NCI-H2029 treated with DMSO at 0.1 percent for 48 hours (cell line): ENCODE measurements at regions not wholly inside any gene's neighbourhood (a gene's known extent, or its start where the extent isn't known, plus 50 kb on each side); places are given as distances from the start of the nearest gene placed in this dataset.
A peak's percentile ranks its signal among the peaks of the same experiment; 100 is the strongest.
"Not testable (repeated sequence)": the region's sequence is repeated elsewhere in the genome, so short reads cannot be mapped to it uniquely, and the experiment has no call there.

ENCODE experiments used
- DNase-seq: peaks from one replicate; lab custom pipeline; 2025; lab: John Stamatoyannopoulos, UW

DNA sequence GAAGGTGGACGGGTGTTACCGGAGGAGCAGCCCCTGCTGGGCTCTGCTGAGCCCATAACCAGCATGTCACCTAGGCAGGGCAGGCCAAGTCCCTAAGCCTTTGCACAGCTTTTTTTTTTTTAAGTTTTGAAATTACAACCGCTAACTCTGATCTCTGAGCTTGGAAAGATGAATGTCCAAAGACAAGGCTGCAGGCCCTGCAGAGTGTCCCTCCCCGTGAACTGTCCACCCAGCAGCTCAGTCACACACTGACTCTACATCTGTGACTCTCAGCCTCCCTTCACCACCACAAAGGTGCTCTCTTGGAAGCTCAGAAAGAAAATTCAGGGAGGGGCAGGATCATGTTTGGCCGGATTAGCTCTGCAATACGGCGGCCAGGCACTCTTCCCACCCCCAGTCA, 119.0 kb upstream of the PPP1R26 start:
- no peak for DNase-seq

DNA sequence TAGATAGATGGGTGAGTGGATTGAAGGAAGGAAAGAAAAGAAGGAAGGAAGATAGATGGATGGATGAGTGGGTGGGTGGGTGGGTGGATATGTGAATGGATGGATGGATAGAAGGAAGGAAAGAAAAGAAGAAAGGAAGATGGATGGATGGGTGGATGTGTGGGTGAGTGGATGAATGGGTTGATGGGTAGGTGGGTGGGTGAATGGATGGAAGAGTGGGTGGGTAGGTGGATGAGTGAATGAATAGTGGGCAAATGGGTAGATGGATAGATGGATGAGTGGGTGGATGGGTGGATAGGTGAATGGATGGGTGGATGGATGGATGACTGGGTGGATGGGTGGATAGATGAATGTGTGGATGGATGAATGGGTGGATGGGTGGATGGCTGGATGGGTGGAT, 117.9 kb upstream of the PPP1R26 start:
- not testable (repeated sequence) for DNase-seq

DNA sequence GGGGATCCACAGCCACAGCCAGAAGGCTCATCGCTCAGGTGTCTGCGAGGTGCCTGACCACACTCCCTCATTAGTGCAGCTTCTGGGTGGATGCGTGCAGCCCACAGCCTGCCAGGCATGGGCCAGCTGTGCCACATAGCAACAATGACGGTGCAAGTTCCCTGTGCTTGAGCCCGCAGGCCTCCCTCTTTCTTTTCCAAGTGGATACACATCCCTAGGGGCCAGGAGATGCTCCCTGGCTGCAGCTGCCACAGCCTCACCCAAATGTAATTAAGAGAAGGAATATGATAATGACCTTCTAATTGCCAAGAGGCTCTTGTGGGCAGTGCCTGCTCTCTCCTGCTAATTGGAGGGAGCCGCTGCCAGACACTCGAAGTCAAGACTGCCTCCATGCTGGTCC, 116.0 kb upstream of the PPP1R26 start:
- no peak for DNase-seq

DNA sequence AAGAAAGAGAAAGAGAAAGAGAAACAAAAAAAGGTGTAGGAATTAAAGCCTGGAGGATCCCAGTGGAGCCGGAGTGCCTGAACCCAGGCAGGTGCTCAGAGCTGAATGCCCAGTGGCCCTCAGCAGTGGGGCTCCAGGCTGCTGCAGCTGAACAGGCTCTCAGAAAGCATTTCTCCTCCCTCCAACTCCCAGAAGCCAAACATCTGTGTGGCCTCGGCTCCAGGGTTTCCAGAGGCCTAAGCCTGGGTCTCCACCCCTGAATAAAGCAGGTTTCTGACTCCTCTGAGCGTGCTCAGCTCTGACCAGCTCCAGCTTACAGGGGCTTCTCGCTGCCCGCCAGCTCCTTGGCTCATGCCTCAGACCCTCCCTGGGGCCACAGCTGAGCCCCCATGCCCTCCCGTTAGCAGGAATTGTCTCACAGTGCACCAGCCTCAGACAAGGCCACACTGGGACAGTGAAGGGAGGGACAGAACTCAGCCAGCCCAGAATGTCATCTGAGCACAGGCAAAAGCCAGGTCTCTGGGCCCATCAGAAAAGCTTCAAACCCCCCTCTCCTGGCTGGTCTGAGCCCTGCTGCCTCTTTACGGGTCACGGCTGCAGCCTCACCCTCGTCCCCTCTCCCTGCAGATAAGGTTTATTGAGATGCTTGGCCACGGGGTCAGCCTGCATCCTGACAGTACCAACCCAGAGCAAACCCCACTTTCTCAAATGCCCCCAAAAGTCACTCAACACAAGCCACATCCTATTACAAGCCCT, 114.4 kb upstream of the PPP1R26 start:
- DNase-seq: no peak

DNA sequence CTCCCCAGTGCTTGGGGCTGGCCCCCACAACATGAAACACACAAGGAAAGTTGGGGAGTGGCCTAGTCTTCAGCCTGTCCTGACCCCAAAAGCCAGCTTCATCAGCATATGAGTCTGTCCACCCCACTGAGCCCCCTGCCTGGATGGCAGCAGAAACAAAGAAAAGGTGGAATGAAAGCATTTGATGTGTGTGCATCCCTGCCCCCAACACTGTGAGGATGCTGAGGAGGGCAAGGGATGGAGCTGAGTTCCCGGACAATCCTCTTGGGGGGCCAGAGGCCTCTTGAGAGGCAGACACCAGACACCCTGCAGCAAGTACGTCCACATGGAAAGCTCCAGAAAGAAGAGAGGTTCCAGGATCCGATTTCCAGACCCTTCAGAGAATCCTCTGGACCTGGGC, 113.5 kb upstream of the PPP1R26 start:
- no peak for DNase-seq

DNA sequence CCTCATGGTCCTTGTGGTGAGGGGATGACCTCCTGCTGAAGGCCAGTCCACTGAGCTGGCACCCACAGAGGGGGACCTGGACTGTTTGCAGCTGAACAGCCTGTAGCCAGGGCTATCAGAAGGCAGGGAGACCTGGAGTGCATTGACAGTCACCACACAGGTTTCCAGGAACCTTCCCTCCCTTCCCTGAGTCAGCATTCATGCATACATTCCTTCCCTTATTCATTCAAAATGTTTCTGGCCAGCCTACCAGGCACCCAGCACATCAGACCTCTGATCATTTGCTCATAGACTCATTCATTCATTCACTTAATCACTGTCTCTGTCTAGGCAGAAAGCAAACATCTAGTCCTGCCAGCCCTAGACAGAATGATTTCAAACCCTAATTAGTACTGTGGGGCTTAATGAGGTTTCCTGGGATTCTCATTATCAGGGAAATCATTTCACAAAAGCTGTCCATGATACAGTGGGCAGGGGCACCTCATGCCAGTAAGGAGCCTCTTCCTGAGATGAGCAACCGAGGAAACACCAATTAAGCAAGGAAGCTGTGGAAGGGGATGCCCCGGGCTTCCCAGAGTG, 110.1 kb upstream of the PPP1R26 start:
- no peak for DNase-seq

DNA sequence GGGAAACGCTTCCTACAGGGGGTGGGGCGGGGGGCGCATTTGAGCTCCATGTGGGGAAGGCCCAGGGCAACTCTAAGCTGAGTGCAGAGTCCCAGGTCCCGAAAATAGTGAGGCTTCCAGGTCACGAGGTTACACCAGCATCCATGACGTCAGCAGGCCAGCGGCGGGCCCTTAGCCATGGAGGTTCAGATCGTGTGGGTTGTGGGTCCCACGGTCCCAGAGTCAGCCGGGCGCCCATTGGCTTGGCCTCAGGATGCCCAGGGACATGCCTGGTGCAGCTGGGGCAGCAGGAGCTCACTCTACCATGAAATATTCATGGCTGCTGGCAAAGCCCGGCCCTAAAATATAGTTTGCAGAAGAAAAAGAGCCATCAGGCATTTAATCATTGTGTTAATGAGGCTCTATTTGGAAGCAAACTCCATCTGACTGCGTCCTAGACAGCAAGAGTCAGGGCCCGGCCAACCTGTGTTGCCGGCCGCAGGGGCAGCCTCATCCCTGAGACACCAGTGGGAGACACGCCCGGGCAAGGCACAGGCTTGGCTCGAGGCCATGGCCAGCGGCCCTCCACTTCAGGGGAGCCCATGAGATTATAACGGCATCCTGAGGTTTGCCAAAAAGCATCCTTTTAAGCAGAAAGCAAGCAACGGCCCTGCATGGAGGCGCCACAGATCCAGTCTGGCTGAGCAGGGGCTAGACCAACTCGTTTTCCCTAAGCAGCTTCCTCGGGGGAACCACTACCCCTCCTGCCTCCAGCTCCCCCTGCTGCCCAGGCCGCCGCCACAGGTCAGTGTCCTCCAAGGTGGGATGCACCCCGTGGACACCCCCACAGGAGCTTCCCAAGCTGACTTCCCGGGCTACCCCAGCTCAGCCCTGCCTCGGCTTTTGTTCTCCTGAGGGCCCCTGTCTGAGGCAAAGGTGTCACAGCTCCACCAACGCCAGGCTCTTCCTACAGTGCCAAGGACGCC, 108.9 kb upstream of the PPP1R26 start:
- DNase-seq: no peak

DNA sequence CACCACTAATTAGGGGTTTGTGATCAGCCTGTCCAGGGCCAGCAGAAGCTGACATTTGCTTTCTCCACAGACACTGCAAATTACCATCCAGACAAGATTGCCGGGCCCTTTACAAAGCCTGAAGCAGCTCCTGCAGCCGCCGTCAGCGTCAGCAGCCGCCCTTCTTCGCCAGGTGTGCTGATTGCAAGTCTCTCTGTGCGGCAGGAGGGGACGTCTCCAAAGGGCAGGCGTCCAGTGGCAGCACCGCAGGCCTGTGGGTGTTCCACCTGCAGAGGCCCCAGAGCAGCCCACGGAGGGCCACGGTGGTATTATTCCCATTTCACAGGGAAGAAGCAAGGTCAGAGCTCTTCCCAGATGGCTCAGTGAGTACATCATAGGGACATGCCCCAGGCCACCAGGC, 108.0 kb upstream of the PPP1R26 start:
- DNase-seq: no peak

DNA sequence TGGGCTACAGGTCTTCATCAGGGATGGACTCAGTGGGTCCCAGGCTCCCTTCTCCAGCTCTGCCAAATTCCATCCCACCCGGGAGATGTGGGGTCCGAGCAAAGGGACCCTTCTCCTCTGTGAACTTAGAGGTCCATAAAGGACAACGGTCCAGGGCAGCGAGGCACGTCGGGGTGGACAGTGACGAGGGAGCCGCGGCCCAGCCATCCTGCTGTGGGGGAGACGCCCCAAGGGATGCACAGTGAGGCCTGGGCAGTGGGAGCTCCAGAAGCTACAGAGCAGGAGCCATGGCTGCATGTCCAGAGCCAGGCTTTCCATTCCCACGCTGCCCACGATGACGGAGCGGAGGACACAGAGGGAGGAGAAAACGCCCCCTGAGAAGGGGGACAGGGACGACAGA, 107.5 kb upstream of the PPP1R26 start:
- DNase-seq: no peak

DNA sequence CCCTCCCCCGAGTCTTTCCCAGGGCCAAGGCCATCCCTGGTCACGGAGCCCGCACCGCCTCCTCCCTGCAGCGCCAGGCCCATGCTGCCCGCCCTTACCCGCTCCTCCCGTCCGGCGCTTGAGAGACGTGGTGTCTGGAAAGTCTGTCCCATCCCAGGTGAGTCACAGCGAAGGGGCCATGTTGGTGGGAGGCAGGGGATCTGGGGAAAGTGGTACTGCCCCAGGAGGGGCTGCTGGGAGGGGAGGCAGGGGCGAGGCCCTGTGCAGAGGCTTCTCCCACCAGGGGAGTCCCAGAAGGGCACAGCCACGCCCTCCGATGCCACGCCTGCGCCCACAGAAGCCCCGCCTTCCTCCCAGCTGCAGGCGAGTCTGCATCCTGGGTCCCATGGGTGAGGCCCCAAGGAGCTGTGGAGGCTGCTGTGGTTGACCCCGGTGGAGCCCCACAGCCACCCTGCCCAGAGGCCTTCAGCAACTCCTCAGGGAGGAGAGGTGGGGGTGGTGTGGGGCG, 107.0 kb upstream of the PPP1R26 start:
- no peak for DNase-seq

DNA sequence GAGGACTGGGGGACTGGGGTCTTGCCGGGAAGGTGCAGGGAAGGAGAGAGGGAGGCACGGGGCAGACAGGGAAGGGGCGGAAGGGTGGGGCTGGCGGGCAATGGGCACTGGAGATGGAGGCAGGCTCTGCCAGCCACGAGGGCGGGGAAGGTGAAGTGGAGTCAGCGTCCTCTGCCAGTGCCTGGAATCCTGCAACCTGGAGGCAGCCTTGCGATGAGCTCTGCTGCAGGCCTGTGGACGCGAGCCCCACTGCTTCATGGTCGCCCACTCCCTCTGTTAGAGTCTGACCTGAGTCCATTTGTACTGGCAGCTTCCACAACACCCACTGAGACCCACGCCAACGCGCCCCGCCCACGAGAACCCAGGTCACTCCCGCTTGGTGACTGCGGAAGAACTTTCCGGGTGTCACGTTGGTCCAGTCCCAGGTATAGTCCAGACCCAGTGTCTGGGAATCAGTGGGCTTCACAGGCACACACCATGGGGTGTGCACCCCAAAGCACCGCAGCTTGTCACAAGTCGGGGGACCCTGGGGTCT, 106.4 kb upstream of the PPP1R26 start:
- DNase-seq: no peak

DNA sequence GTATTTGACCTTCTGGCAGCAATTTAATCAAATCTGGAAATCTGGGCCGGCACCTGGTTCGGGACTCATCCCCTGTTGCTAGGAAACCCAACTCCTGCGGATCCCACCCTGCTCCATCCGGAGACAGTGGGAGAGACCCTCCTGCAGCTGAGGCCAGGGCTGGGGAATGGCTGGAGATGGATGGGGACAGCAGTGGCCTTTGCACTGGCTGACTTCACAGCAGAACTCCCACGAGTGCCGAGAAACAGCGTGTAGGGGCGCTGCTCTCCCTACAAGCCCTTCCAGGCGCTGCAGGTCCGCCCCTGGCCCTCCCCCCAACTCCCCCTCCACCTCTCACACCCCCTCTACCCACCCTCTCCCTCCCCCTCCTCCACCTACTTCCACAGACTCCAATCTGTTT, 105.8 kb upstream of the PPP1R26 start:
- no peak for DNase-seq

DNA sequence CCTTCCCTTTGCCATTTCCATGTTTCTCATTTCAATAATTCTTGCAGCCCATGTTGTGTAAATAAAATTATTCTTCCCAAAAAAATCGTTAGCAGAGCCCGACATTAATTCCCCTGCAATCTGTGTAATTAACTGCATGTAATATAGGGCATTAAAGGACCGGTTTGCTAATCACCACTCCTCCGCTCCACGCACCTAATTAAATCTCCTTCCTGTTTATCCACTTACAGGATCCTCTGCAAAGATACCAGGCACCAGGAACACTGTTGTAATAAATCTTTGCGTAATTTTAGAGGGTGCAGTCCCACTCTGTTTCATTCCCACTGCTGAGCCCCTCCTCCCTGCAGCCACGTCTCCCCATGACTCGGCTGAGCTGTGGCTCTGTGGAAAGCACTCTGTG, 105.0 kb upstream of the PPP1R26 start:
- DNase-seq: no peak

DNA sequence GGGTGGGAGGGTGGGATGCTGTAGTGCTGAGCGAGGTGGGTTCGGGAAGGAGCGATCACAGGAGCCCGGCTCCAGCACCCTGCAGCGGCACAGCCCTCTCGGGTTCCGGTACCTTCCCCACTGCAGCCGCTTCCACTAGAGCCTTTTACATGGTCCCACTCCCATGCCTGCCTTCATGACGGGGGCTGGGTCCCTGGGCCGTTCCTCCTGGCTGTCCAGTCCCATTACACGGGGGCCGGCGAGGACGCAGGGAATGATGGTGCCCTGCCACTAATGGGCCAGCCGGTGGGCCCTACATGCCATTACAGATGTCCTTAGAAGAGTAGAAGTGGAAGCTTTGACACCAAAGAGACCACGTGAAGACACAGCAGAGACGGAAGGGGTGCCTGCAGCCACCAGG, 104.6 kb upstream of the PPP1R26 start:
- no peak for DNase-seq

DNA sequence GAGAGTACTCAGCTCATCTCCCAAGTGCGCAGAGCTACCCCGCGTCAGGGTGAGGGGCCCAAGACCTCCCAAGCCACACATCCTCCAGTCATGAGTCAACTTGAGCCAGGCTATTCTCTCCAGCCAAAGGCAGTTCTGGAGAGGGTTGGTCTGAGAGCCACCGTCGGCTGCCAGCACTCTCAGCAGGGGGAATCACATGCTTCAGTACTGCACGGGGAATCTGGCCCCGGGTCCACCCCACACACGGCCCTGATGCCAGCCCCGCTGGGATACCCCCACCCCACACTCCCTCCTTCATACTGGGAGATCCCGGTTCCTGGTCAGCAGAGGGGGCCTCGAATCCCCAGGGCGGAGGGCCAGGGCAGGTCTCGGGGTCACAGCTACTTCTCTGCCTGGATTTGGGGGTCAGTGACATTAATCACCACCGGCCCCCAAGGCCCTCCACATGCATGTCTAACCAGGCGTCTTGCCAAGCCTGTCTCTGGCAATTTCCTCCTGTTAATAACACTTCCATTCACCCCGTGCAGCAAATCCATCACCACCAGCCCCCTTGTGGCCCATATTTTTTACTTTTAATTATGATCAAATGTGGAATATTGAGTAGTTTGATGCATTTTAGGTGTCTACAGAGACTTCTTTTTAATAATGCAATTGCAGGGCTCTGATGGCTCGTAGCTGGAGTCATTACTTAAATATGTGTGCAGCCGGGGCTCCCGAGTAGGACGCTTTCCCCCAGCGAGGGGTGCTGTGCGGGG, 102.9 kb upstream of the PPP1R26 start:
- no peak for DNase-seq

DNA sequence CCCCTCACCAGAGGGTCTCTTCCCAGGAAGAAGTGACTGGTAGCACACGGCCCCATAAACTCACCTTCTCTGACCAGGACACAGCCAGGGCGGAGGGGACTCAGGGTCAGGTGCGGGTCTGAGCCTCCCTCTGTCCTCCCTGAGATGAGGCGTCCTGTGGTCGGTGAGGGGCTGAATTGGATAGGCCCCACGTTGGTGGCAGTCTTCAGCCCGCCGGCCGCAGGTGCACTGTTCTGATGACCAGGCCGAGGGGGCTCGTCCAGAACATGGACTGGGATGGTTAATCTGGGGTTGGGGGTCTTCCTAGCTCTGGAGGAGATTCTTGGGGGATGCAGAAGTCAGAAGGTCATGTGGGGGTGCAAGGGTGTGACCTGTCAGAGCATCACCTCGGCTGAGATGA, 102.2 kb upstream of the PPP1R26 start:
- DNase-seq: no peak

DNA sequence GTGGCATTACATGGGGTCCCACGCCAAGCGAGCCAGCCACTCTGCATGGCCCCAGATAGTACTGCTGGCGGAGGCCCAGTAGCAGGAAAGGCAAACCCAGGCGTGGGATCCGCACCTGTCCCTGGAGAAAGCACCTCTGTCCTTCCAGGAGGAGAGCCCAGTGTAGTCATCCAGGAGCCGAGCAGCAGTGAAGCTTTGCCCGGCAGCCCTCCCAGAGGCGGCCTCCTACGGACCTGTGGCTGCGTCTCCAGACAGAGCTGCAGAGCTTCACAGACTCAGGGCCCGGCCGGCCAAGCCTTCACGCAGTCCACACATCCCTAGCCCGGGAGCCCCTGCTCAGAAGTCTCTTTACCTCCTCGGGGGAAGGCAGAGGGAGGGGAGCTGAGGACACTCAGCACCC, 100.8 kb upstream of the PPP1R26 start:
- DNase-seq: no peak

DNA sequence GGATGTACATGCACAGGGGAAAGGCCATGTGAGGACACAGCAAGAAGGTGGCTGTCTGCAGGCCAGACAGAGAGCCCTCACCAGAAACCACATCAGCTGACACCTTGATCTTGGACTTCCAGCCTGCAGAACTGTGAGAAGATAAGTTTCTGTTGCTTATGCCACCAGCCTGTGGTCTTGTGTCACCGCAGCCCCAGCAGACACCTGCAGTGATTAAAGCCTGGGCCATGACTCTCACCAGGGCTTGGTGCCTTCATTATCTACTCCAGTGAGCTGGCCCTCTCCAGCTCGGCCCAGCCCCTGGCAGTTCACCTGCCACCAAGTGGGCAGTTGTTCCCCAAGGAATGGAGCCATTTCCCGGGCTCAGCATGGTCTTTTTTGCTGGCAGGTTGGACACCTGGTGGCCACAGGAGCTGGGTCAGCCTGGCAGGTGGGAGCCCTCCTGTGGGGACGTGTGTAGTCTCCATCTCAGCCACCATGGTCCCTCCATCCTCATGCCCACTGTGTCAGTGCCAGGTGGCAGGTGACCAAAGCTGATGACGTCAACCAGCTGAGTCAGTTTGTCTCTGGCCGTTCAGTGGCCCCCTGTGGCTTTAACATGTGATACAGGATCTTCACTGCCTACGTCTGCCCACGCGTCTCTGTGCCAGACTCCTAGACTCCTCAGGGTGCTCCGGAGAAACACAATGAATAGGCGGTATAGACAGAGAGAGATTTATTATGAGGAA, 99.9 kb upstream of the PPP1R26 start:
- DNase-seq: peak; percentile 47

DNA sequence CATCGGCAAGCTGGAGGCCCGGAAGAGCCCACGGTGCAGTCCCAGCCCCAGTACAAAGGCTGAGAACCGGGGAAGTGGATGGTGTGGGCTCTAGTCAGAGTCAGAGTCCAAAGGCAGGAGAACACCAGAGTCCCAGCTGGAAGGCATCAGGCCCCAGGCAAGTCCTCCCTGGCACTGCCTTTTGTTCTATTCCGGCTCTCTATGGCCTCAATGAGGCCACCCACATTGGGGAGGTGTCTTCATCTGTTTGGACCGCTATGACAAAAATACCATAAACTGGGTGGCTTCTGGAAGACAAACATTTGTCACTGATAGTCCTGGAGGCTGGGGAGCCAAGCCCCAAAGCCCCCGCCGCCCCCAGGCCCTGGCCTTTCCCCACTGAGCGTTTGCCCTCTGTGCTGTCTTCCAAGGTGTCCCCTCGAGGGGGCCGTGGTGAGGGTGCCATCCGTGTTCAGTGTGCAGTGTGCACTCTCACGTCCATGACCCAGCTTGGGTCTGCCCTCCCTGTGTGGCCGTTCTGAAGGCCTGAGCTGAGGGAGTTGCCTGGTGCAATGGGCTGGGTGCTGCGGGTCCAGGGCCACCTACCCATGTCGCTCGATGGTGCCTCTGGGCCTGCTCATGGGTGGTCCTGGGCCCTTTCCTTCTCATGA, 99.1 kb upstream of the PPP1R26 start:
- no peak for DNase-seq

DNA sequence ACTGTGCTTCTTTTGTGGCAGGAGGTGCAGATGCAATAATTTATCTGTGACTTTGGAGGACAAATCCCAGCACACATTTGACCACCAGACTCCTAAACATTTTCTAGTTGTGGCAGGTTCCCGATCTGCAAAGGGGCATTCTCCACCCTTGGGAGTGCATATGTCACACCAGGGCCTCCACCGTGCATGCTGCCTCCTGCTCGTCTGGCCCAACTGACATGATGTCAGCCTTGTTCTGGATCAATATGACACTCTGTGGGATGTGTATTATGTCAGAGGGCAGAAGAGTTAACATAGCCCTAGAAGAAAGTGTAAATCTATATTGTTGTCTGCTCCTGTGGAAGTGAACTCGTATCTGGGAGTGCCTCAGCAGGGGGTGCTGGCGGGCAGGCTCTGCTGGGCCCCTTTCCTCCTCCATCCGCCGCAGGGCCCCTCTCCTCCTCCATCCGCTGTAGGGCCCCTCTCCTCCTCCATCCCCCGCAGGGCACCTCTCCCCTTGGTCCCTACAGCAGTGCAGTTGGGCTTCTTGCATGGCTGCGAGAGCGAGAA, 97.7 kb upstream of the PPP1R26 start:
- no peak for DNase-seq
